OCI-LY1 (cell line): ENCODE measurements at regions not wholly inside any gene's neighbourhood (a gene's known extent, or its start where the extent isn't known, plus 50 kb on each side); places are given as distances from the start of the nearest gene placed in this dataset.

Source experiments
- H2AFZ ChIP-seq: fragments of 200-600 bp; sonication (generic), shearing (Covaris generic); 2 replicates; pipeline ENCODE4 v1.6.0; 2014; ENCODE audit warnings: antibody characterized with exemption, mild to moderate bottlenecking, low read length
- H3F3A ChIP-seq: fragments of 200-600 bp; sonication (generic), shearing (Covaris generic); 2 replicates; pipeline ENCODE4 v1.6.0; 2014; ENCODE audit warnings: mild to moderate bottlenecking, antibody characterized with exemption, low read length, moderate library complexity; ENCODE audit not compliant: insufficient read depth
- H3K27ac ChIP-seq: fragments of 200-600 bp; sonication (generic); 2 replicates; pipeline ENCODE4 v1.5.1; 2014; ENCODE audit warnings: low read length, mixed run types, mild to moderate bottlenecking, low read depth; ENCODE audit not compliant: poor library complexity, severe bottlenecking
- H3K27me3 ChIP-seq: fragments of 200-600 bp; sonication (generic); 2 replicates; pipeline ENCODE4 v1.6.0; 2014; ENCODE audit warnings: antibody characterized with exemption, mild to moderate bottlenecking, low read length, moderate library complexity; ENCODE audit not compliant: insufficient read depth
- H3K36me3 ChIP-seq: fragments of 200-600 bp; sonication (generic); 2 replicates; pipeline ENCODE4 v1.6.1; 2014; ENCODE audit warnings: mild to moderate bottlenecking, antibody characterized with exemption, low read length, moderate library complexity, mixed read lengths; ENCODE audit not compliant: insufficient read depth
- H3K4me1 ChIP-seq: fragments of 200-600 bp; sonication (generic); 2 replicates; pipeline ENCODE4 v1.5.1; 2014; ENCODE audit warnings: mild to moderate bottlenecking, low read length, moderate library complexity; ENCODE audit not compliant: insufficient read depth, severe bottlenecking
- H3K4me2 ChIP-seq: fragments of 200-600 bp; sonication (generic), shearing (Covaris generic); 2 replicates; pipeline ENCODE4 v1.6.1; 2014; ENCODE audit warnings: low read length
- H3K4me3 ChIP-seq: fragments of 200-600 bp; sonication (generic); 2 replicates; pipeline ENCODE4 v1.5.1; 2014; ENCODE audit warnings: low read length, low read depth, mild to moderate bottlenecking, mixed read lengths; ENCODE audit not compliant: poor library complexity, severe bottlenecking
- H3K79me2 ChIP-seq: fragments of 200-600 bp; shearing (Covaris generic); 2 replicates; pipeline ENCODE4 v1.6.1; 2016; ENCODE audit warnings: mixed run types, low read length, mixed read lengths; ENCODE audit not compliant: insufficient read depth
- H3K9ac ChIP-seq: fragments of 200-600 bp; sonication (generic), shearing (Covaris generic); 2 replicates; pipeline ENCODE4 v1.6.1; 2014; ENCODE audit warnings: mild to moderate bottlenecking, low read length, mixed read lengths
- H3K9me2 ChIP-seq: fragments of 200-600 bp; sonication (generic), shearing (Covaris generic); 2 replicates; pipeline ENCODE4 v1.6.1; 2014; ENCODE audit warnings: low read depth, mild to moderate bottlenecking, low read length, mixed read lengths
- H3K9me3 ChIP-seq: fragments of 200-600 bp; shearing (Covaris generic); 2 replicates; pipeline ENCODE4 v1.6.1; 2014; ENCODE audit warnings: low read length, mixed read lengths
- H4K20me1 ChIP-seq: fragments of 200-600 bp; sonication (generic), shearing (Covaris generic); 2 replicates; pipeline ENCODE4 v1.6.0; 2016; ENCODE audit warnings: mild to moderate bottlenecking, low read length; ENCODE audit not compliant: insufficient read depth
- CTCF ChIP-seq: fragments of 200-600 bp; sonication (generic), shearing (Covaris generic); IDR thresholded peaks from 2 replicates; pipeline ENCODE4 v1.5.1; 2017; ENCODE audit warnings: mild to moderate bottlenecking, antibody characterized with exemption, low read length, moderate library complexity, mixed read lengths
- EZH2 ChIP-seq: fragments of 200-600 bp; sonication (generic), shearing (Covaris generic); IDR thresholded peaks from 2 replicates; pipeline ENCODE4 v1.8.0; 2017; ENCODE audit warnings: borderline replicate concordance, mixed run types, mild to moderate bottlenecking, antibody characterized with exemption, low read length, moderate library complexity, mixed read lengths

GRCh38 chr1:166616206-166616605, 223.1 kb upstream of the POGK start:
- no peak overlapping the region for H3K4me2 ChIP-seq
- H3K9me2 ChIP-seq = no peaks in the 10 kb centered on the region
- no peak for TF ChIP-seq EZH2
- no peak for TF ChIP-seq CTCF
- H4K20me1 ChIP-seq = no peaks in the 10 kb centered on the region
- H3F3A ChIP-seq = no peaks in the 10 kb centered on the region
- no peaks in the 10 kb centered on the region for H3K4me1 ChIP-seq
- H3K27ac ChIP-seq = no peak overlapping the region
- H3K79me2 ChIP-seq = no peaks in the 10 kb centered on the region
- no peak overlapping the region for H3K9ac ChIP-seq
- no peak overlapping the region for H2AFZ ChIP-seq
- H3K27me3 ChIP-seq = no peaks in the 10 kb centered on the region
- no peak overlapping the region for H3K4me3 ChIP-seq
- H3K36me3 ChIP-seq = no peaks in the 10 kb centered on the region
- no peaks in the 10 kb centered on the region for H3K9me3 ChIP-seq

GRCh38 chr1:166626711-166627110, 212.6 kb upstream of the POGK start:
- Histone ChIP-seq H3K9me2 (no peaks in the 10 kb centered on the region), H3K4me2 (no peak overlapping the region), H2AFZ (no peak overlapping the region), H3K9ac (no peak overlapping the region), H3K4me3 (no peak overlapping the region), H3K36me3 (no peaks in the 10 kb centered on the region), H3K27ac (no peak overlapping the region), H3F3A (no peaks in the 10 kb centered on the region), H3K79me2 (no peaks in the 10 kb centered on the region), H3K27me3 (no peaks in the 10 kb centered on the region), H3K9me3 (no peaks in the 10 kb centered on the region), H4K20me1 (no peaks in the 10 kb centered on the region), H3K4me1 (no peaks in the 10 kb centered on the region)
- no peak for TF ChIP-seq EZH2
- no peak for TF ChIP-seq CTCF

GRCh38 chr1:166627558-166627957, 211.7 kb upstream of the POGK start:
- H3F3A ChIP-seq = no peaks in the 10 kb centered on the region
- no peaks in the 10 kb centered on the region for H3K36me3 ChIP-seq
- no peaks in the 10 kb centered on the region for H4K20me1 ChIP-seq
- H3K27me3 ChIP-seq = no peaks in the 10 kb centered on the region
- no peak overlapping the region for H3K4me2 ChIP-seq
- H3K27ac ChIP-seq = no peak overlapping the region
- no peaks in the 10 kb centered on the region for H3K4me1 ChIP-seq
- H2AFZ ChIP-seq = no peak overlapping the region
- H3K9ac ChIP-seq = no peak overlapping the region
- H3K9me3 ChIP-seq = no peaks in the 10 kb centered on the region
- no peak overlapping the region for H3K4me3 ChIP-seq
- no peaks in the 10 kb centered on the region for H3K9me2 ChIP-seq
- H3K79me2 ChIP-seq = no peaks in the 10 kb centered on the region
- TF ChIP-seq EZH2 (no peak), CTCF (no peak)
